RWPE2 (cell line): ENCODE measurements at regions not wholly inside any gene's neighbourhood (a gene's known extent, or its start where the extent isn't known, plus 50 kb on each side); places are given as distances from the start of the nearest gene placed in this dataset.
A peak's percentile ranks its signal among the peaks of the same experiment; 100 is the strongest.

ENCODE experiments used
- ATAC-seq: fragments of 200-7000 bp; cut with Tn5 transposase; 3 replicates; pipeline ENCODE4 v1.9.1; 2021; ENCODE audit warnings: low read depth
- DNase-seq: peaks from one replicate; pipeline ENCODE4 v3.0.0-alpha.2; 2020; ENCODE audit warnings: low spot score
- H3K27ac ChIP-seq: fragments of 450-650 bp; 2 replicates; pipeline ENCODE4 v1.5.1; 2017; ENCODE audit warnings: mild to moderate bottlenecking; ENCODE audit not compliant: poor library complexity, severe bottlenecking
- H3K27me3 ChIP-seq: fragments of 250-450 bp; sonication (Bioruptor Pico); 2 replicates; pipeline ENCODE4 v1.5.1; 2021; ENCODE audit warnings: mild to moderate bottlenecking, moderate library complexity; ENCODE audit not compliant: insufficient read depth, poor library complexity, severe bottlenecking
- H3K36me3 ChIP-seq: fragments of 250-450 bp; sonication (Bioruptor Pico); 2 replicates; pipeline ENCODE4 v1.5.1; 2020; ENCODE audit warnings: low read depth, mild to moderate bottlenecking, moderate library complexity
- H3K4me1 ChIP-seq: fragments of 250-450 bp; sonication (Bioruptor Pico); 2 replicates; pipeline ENCODE4 v1.5.1; 2021; ENCODE audit warnings: mild to moderate bottlenecking, moderate library complexity; ENCODE audit not compliant: insufficient read depth, poor library complexity, severe bottlenecking
- H3K4me3 ChIP-seq: fragments of 250-450 bp; sonication (Bioruptor Pico); 2 replicates; pipeline ENCODE4 v1.5.1; 2021; ENCODE audit warnings: mild to moderate bottlenecking, moderate library complexity; ENCODE audit not compliant: severe bottlenecking
- H3K9me3 ChIP-seq: fragments of 250-450 bp; sonication (Bioruptor Pico); 2 replicates; pipeline ENCODE4 v1.5.1; 2021; ENCODE audit warnings: mild to moderate bottlenecking, moderate library complexity; ENCODE audit not compliant: severe bottlenecking
- CTCF ChIP-seq: fragments of 450-650 bp; IDR thresholded peaks from one replicate; pipeline ENCODE4 v1.5.1; 2017; ENCODE audit warnings: mild to moderate bottlenecking, moderate library complexity; ENCODE audit not compliant: poor library complexity, severe bottlenecking

- Histone ChIP-seq H3K4me3 (no peak overlapping the region), H3K27ac (no peak overlapping the region), H3K9me3 (no peaks in the 10 kb centered on the region), H3K4me1 (peaks cover 6% of the 10 kb centered on the region), H3K36me3 (no peaks in the 10 kb centered on the region; the same call in 1 of the 2 replicates), H3K27me3 (no peaks in the 10 kb centered on the region)
- no peak for TF ChIP-seq CTCF
- no peak for DNase-seq
- no peak for ATAC-seq
Measured at GRCh38 chr13:109655206-109655600, 131.2 kb downstream of the IRS2 start.

DNA sequence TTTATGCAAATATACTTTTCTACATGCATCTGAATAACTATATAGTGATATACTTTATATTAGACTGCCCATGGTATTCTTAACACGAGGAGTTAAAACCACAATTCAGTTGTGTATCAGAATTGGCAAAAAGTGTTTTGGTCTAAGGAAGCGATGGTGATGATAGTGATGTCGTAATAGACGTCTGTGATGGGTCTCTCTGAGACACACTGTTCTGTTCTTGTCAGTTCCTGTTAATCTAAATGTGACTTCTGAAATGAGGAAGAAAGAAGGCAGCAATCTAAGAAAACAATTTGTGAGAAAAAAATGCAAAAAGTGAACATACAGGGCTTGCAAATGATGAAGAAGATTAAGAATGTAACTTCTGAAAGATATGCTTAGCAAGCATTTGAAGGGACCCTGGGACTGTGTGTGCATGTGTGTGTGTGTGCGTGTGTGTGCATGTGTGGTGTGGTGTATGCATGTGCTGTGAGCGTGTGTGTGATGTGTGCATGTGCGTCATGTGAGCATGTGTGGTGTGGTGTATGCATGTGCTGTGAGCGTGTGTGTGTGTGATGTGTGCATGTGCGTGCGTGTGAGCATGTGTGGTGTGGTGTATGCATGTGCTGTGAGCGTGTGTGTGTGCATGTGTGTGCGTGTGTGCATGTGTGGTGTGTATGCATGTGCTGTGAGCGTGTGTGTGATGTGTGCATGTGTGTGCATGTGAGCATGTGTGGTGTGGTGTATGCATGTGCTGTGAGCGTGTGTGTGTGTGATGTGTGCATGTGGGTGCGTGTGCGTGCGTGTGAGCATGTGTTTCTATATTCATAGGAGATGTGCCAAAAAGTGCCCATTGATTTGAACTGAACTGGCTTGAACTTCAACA is 131.8 kb downstream of the IRS2 start:
- no peak for TF ChIP-seq CTCF
- no peak overlapping the region for H3K27ac ChIP-seq

GRCh38 chr13:109652531-109652930 is 133.9 kb downstream of the IRS2 start:
- no peak for TF ChIP-seq CTCF
- DNase-seq (no peak), ATAC-seq (no peak)
- no peak overlapping the region for H3K4me3 ChIP-seq
- no peaks in the 10 kb centered on the region; the same call in 1 of the 2 replicates for H3K36me3 ChIP-seq
- peak overlapping the region; percentile 30 for H3K27ac ChIP-seq
- no peaks in the 10 kb centered on the region for H3K9me3 ChIP-seq
- H3K27me3 ChIP-seq: no peaks in the 10 kb centered on the region
- peaks cover 8% of the 10 kb centered on the region for H3K4me1 ChIP-seq

More for the DNA sequence above, 131.8 kb downstream of the IRS2 start:
- no peak for ATAC-seq
- H3K36me3 ChIP-seq: no peaks in the 10 kb centered on the region; the same call in 1 of the 2 replicates
- H3K4me3 ChIP-seq: no peak overlapping the region
- H3K27me3 ChIP-seq: no peaks in the 10 kb centered on the region
- DNase-seq: no peak
- no peaks in the 10 kb centered on the region for H3K9me3 ChIP-seq
- H3K4me1 ChIP-seq: peaks cover 6% of the 10 kb centered on the region

- ATAC-seq (no peak), DNase-seq (no peak)
- H3K36me3 ChIP-seq: no peaks in the 10 kb centered on the region
- H3K4me3 ChIP-seq: no peak overlapping the region
- no peak for TF ChIP-seq CTCF
- peak overlapping the region; percentile 30 for H3K27ac ChIP-seq
- H3K4me1 ChIP-seq: peaks cover 15% of the 10 kb centered on the region
- no peaks in the 10 kb centered on the region for H3K27me3 ChIP-seq
- no peaks in the 10 kb centered on the region for H3K9me3 ChIP-seq
Measured at GRCh38 chr13:109651854-109652253, 134.5 kb downstream of the IRS2 start.

DNA sequence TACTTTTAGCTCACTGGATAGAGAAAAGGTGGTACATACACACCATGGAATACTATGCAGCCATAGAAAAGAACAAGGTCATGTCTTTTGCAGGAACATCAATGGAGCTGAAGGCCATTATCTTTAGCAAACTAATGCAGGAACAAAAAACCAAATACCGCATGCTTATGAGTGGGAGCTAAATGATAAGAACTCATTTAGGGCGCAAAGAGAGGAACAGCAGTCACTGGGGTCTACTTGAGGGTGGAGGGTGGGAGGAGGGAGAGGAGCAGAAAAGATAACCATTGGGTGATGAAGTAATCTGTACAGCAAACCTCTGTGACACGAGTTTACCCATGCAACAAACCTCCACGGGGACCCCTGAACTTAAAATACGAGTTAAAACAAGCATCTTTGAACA is 135.1 kb downstream of the IRS2 start:
- Histone ChIP-seq H3K4me3 (no peak overlapping the region), H3K27ac (no peak overlapping the region), H3K9me3 (no peaks in the 10 kb centered on the region), H3K4me1 (peaks cover 19% of the 10 kb centered on the region), H3K27me3 (no peaks in the 10 kb centered on the region), H3K36me3 (no peaks in the 10 kb centered on the region)
- DNase-seq (no peak), ATAC-seq (no peak)
- no peak for TF ChIP-seq CTCF
